Jurkat, Clone E6-1 (cell line): ENCODE measurements at regions not wholly inside any gene's neighbourhood (a gene's known extent, or its start where the extent isn't known, plus 50 kb on each side); places are given as distances from the start of the nearest gene placed in this dataset.
A peak's percentile ranks its signal among the peaks of the same experiment; 100 is the strongest.

Experiments
- DNase-seq: peaks from one replicate; pipeline ENCODE4 v3.0.0-alpha.2; 2011; ENCODE audit warnings: low read depth, low spot score
- H3K4me3 ChIP-seq: 2 replicates; pipeline ENCODE4 v1.5.1; 2011; ENCODE audit warnings: mild to moderate bottlenecking, low read length, control low read depth, moderate library complexity

- H3K4me3 ChIP-seq = no peak overlapping the region
- DNase-seq = no peak
These were observed 230.9 kb upstream of the SESN3 start for GRCh38 chr11:95461858-95462257.

GRCh38 chr11:95461348-95461747 lies 230.3 kb upstream of the SESN3 start:
- H3K4me3 ChIP-seq = no peak overlapping the region
- no peak for DNase-seq

- no peak for DNase-seq
- no peak overlapping the region for H3K4me3 ChIP-seq
These were observed 228.5 kb upstream of the SESN3 start for GRCh38 chr11:95459291-95460042.

GRCh38 chr11:95456714-95457491 lies 225.9 kb upstream of the SESN3 start:
- H3K4me3 ChIP-seq = no peak overlapping the region
- no peak for DNase-seq

GRCh38 chr11:95455228-95455970 lies 224.4 kb upstream of the SESN3 start:
- H3K4me3 ChIP-seq = no peak overlapping the region
- no peak for DNase-seq

GRCh38 chr11:95453616-95454171 lies 222.7 kb upstream of the SESN3 start:
- no peak overlapping the region for H3K4me3 ChIP-seq
- DNase-seq = no peak

GRCh38 chr11:95451682-95452081 lies 220.7 kb upstream of the SESN3 start:
- no peak for DNase-seq

GRCh38 chr11:95451261-95451660 lies 220.3 kb upstream of the SESN3 start:
- no peak overlapping the region for H3K4me3 ChIP-seq
- DNase-seq = no peak

More at GRCh38 chr11:95451682-95452081, 220.7 kb upstream of the SESN3 start:
- no peak overlapping the region for H3K4me3 ChIP-seq

- no peak for DNase-seq
- no peak overlapping the region for H3K4me3 ChIP-seq
These were observed 219.6 kb upstream of the SESN3 start for GRCh38 chr11:95450547-95451123.

- no peak overlapping the region for H3K4me3 ChIP-seq
- no peak for DNase-seq
These were observed 214.8 kb upstream of the SESN3 start for GRCh38 chr11:95445746-95446333.

- DNase-seq = peak; percentile 12
- H3K4me3 ChIP-seq = no peak overlapping the region
These were observed 213.6 kb upstream of the SESN3 start for GRCh38 chr11:95444309-95445241.

- no peak overlapping the region for H3K4me3 ChIP-seq
- DNase-seq = no peak
These were observed 212.4 kb upstream of the SESN3 start for GRCh38 chr11:95443386-95443785.

GRCh38 chr11:95442531-95443050 lies 211.6 kb upstream of the SESN3 start:
- DNase-seq = no peak
- H3K4me3 ChIP-seq = no peak overlapping the region

- H3K4me3 ChIP-seq = no peak overlapping the region
- no peak for DNase-seq
These were observed 204.8 kb upstream of the SESN3 start for GRCh38 chr11:95435628-95436353.

- no peak overlapping the region for H3K4me3 ChIP-seq
- no peak for DNase-seq
These were observed 204.2 kb upstream of the SESN3 start for GRCh38 chr11:95435192-95435591.

GRCh38 chr11:95434489-95435057 lies 203.6 kb upstream of the SESN3 start:
- no peak overlapping the region for H3K4me3 ChIP-seq
- peak; percentile 10 for DNase-seq

GRCh38 chr11:95434009-95434408 lies 203.0 kb upstream of the SESN3 start:
- DNase-seq = no peak
- H3K4me3 ChIP-seq = no peak overlapping the region
